RWPE2 (cell line): ENCODE measurements at regions not wholly inside any gene's neighbourhood (a gene's known extent, or its start where the extent isn't known, plus 50 kb on each side); places are given as distances from the start of the nearest gene placed in this dataset.

Source experiments
- ATAC-seq: fragments of 200-7000 bp; cut with Tn5 transposase; 3 replicates; pipeline ENCODE4 v1.9.1; 2021; ENCODE audit warnings: low read depth
- DNase-seq: peaks from one replicate; pipeline ENCODE4 v3.0.0-alpha.2; 2020; ENCODE audit warnings: low spot score
- H3K27ac ChIP-seq: fragments of 450-650 bp; 2 replicates; pipeline ENCODE4 v1.5.1; 2017; ENCODE audit warnings: mild to moderate bottlenecking; ENCODE audit not compliant: poor library complexity, severe bottlenecking
- H3K27me3 ChIP-seq: fragments of 250-450 bp; sonication (Bioruptor Pico); 2 replicates; pipeline ENCODE4 v1.5.1; 2021; ENCODE audit warnings: mild to moderate bottlenecking, moderate library complexity; ENCODE audit not compliant: insufficient read depth, poor library complexity, severe bottlenecking
- H3K36me3 ChIP-seq: fragments of 250-450 bp; sonication (Bioruptor Pico); 2 replicates; pipeline ENCODE4 v1.5.1; 2020; ENCODE audit warnings: low read depth, mild to moderate bottlenecking, moderate library complexity
- H3K4me1 ChIP-seq: fragments of 250-450 bp; sonication (Bioruptor Pico); 2 replicates; pipeline ENCODE4 v1.5.1; 2021; ENCODE audit warnings: mild to moderate bottlenecking, moderate library complexity; ENCODE audit not compliant: insufficient read depth, poor library complexity, severe bottlenecking
- H3K4me3 ChIP-seq: fragments of 250-450 bp; sonication (Bioruptor Pico); 2 replicates; pipeline ENCODE4 v1.5.1; 2021; ENCODE audit warnings: mild to moderate bottlenecking, moderate library complexity; ENCODE audit not compliant: severe bottlenecking
- H3K9me3 ChIP-seq: fragments of 250-450 bp; sonication (Bioruptor Pico); 2 replicates; pipeline ENCODE4 v1.5.1; 2021; ENCODE audit warnings: mild to moderate bottlenecking, moderate library complexity; ENCODE audit not compliant: severe bottlenecking
- TF ChIP-seq, protein P1 (sequence below): fragments of 450-650 bp; IDR thresholded peaks from one replicate; pipeline ENCODE4 v1.5.1; 2017; ENCODE audit warnings: mild to moderate bottlenecking, moderate library complexity; ENCODE audit not compliant: poor library complexity, severe bottlenecking

DNA sequence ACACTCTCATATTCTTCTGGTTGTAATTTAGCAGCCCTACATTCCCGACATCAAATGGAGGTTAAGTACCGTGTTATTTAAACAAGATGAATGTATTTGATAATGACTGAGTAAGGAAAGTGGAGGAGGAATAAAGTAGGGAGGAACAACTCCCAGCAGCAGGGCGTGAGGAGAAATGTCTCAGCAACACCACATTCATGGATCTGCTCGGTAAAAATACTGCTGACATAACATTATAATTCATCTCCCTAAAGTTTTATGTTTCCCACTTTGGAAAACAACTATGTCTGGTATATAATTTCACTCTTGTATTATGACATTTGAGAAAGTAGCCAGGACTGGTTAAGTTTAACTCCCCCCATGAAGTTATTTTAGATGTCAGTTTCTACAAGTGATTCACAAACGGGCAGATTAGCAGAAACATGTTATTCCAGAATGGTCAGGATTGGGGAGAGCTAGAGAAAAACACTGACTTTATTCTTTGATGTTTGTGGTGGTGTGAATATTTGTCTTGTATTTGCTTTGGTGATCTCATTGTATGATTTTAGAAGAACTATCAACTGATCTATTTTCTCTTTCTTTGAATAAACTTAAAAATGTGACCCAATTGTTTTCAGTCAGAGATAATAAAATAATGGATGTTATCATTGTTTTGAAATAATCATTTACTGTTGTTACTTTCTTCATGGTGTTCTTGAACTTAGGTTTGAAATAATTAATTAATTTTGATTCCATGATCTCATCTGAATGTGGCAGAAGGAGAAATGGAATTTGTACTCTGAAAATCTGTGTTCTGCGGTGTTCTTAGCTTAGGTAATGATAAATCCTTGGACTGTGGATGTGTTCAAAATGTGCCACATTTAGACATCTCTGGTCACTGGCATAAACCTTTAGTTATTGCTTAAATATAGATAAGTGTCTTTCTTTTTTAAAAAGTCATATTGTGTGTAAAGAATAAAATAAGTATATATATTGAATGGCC is 303.6 kb upstream of the ZNF608 start:
- TF ChIP-seq, protein P1, sequence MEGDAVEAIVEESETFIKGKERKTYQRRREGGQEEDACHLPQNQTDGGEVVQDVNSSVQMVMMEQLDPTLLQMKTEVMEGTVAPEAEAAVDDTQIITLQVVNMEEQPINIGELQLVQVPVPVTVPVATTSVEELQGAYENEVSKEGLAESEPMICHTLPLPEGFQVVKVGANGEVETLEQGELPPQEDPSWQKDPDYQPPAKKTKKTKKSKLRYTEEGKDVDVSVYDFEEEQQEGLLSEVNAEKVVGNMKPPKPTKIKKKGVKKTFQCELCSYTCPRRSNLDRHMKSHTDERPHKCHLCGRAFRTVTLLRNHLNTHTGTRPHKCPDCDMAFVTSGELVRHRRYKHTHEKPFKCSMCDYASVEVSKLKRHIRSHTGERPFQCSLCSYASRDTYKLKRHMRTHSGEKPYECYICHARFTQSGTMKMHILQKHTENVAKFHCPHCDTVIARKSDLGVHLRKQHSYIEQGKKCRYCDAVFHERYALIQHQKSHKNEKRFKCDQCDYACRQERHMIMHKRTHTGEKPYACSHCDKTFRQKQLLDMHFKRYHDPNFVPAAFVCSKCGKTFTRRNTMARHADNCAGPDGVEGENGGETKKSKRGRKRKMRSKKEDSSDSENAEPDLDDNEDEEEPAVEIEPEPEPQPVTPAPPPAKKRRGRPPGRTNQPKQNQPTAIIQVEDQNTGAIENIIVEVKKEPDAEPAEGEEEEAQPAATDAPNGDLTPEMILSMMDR: no peak
- no peaks in the 10 kb centered on the region for H3K36me3 ChIP-seq
- ATAC-seq (no peak), DNase-seq (no peak)
- no peaks in the 10 kb centered on the region for H3K9me3 ChIP-seq
- H3K4me1 ChIP-seq: peaks cover 36% of the 10 kb centered on the region
- no peak overlapping the region for H3K27ac ChIP-seq
- H3K27me3 ChIP-seq: no peaks in the 10 kb centered on the region
- H3K4me3 ChIP-seq: no peak overlapping the region

DNA sequence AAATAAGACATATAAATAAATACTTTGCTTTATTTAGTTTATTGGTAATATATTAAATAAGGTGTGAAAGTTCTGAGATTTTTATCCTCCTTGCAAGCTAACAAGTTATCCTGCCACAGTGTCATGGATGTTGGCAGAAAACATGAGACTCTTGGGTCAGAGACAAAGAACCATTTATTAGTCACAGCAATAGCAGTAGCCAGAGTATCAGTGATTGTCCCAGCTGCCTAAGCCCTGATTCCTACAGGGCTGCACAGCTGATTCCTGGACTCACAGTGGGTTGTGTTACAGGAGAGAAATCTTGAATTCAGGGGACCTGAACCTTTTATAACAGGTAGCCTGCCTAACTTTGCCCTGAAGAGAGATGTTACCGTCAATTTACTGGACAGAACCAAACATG is 304.5 kb upstream of the ZNF608 start:
- Histone ChIP-seq H3K4me1 (peaks cover 27% of the 10 kb centered on the region), H3K4me3 (no peak overlapping the region), H3K9me3 (no peaks in the 10 kb centered on the region), H3K27me3 (no peaks in the 10 kb centered on the region), H3K36me3 (no peaks in the 10 kb centered on the region), H3K27ac (no peak overlapping the region)
- DNase-seq (no peak), ATAC-seq (no peak)
- TF ChIP-seq, protein P1: no peak

DNA sequence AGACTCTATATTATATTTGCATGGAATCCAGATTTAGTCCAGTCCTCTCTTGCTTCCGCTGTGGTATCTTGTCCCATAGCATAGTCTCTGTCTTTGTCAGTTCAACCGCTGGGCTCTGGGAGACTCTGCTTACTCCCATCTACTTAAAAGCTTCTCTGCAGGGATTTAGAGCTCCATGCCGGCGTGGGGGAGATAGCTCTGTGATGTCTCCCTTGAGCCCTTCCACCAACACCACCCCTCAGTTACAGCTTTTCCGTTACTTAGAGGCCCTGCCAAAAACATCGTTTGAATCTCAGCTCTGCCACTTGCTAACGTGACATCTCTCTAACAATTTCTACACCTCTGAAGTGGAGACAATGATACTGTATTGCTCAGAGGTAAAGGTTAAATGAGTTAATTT is 306.1 kb upstream of the ZNF608 start:
- no peaks in the 10 kb centered on the region for H3K36me3 ChIP-seq
- no peaks in the 10 kb centered on the region for H3K27me3 ChIP-seq
- no peak for ATAC-seq
- peaks cover 34% of the 10 kb centered on the region for H3K4me1 ChIP-seq
- H3K9me3 ChIP-seq: no peaks in the 10 kb centered on the region
- no peak for DNase-seq
- H3K4me3 ChIP-seq: no peak overlapping the region
- H3K27ac ChIP-seq: no peak overlapping the region
- TF ChIP-seq, protein P1: no peak

DNA sequence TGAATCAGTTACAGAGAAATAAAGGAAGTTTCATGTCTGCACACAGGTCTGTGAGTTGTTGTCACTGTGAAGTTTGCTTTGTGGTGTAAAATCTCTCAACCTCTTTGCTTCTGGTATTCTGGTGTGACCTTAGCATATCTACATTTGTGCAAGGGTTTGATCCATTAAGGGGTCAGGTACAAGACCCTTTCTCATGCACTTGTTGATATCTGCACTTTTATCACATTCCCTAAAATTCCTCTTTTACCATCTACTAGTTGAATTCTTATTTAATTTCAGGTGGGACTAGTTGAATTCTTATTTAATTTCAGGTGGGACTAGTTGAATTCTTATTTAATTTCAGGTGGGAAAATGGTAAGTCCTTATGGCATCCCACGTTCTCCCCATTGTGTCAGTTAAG is 306.7 kb upstream of the ZNF608 start:
- TF ChIP-seq, protein P1: no peak
- no peaks in the 10 kb centered on the region for H3K9me3 ChIP-seq
- H3K4me3 ChIP-seq: no peak overlapping the region
- H3K36me3 ChIP-seq: no peaks in the 10 kb centered on the region
- peaks cover 34% of the 10 kb centered on the region for H3K4me1 ChIP-seq
- DNase-seq (no peak), ATAC-seq (no peak)
- H3K27ac ChIP-seq: no peak overlapping the region
- no peaks in the 10 kb centered on the region for H3K27me3 ChIP-seq

DNA sequence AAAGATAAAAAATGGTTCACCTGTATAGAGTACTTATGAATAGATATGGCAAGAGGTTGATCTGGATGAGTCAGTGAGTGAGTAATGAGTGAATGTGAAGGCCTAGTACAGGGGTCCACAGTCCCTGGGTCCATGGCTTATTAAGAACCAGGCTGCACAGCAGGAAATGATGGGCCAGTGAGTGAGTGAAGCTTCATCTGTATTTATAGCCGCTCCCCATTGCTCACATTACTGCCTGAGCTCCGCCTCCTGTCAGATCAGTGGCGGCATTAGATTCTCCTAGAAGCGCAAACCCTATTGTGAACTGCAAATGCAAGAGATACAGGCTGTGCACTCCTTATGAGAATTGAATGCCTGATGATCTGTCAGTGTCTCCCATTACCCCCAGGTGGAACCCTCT is 307.7 kb upstream of the ZNF608 start:
- no peaks in the 10 kb centered on the region for H3K9me3 ChIP-seq
- TF ChIP-seq, protein P1: peak; percentile 43
- ATAC-seq (peak; percentile 96), DNase-seq (peak; percentile 71)
- no peak overlapping the region for H3K27ac ChIP-seq
- H3K4me3 ChIP-seq: no peak overlapping the region
- H3K27me3 ChIP-seq: no peaks in the 10 kb centered on the region
- H3K4me1 ChIP-seq: peaks cover 34% of the 10 kb centered on the region
- no peaks in the 10 kb centered on the region for H3K36me3 ChIP-seq
